DOHH2 (cell line): ENCODE measurements at regions not wholly inside any gene's neighbourhood (a gene's known extent, or its start where the extent isn't known, plus 50 kb on each side); places are given as distances from the start of the nearest gene placed in this dataset.

Experiments used
- CTCF ChIP-seq: fragments of 200-600 bp; sonication (generic); IDR thresholded peaks from one replicate; pipeline ENCODE4 v1.5.1; 2014; ENCODE audit warnings: antibody characterized with exemption, mild to moderate bottlenecking, low read depth, low read length; ENCODE audit not compliant: poor library complexity, severe bottlenecking
- EZH2phosphoT487 ChIP-seq: fragments of 200-600 bp; sonication (generic); IDR thresholded peaks from 2 replicates; pipeline ENCODE4 v1.6.1; 2017; ENCODE audit warnings: borderline replicate concordance, mild to moderate bottlenecking, antibody characterized with exemption, low read length, moderate library complexity, mixed read lengths

- TF ChIP-seq CTCF (no peak), EZH2phosphoT487 (no peak)
Measured at GRCh38 chr1:95778217-95778616, 544.2 kb downstream of the RWDD3 start.
